D721Med (cell line): ENCODE measurements at regions not wholly inside any gene's neighbourhood (a gene's known extent, or its start where the extent isn't known, plus 50 kb on each side); places are given as distances from the start of the nearest gene placed in this dataset.

Experiments
- DNase-seq: peaks from one replicate; pipeline ENCODE4 v3.0.0; 2011; ENCODE audit warnings: low spot score; ENCODE audit not compliant: insufficient read length
- FAIRE-seq: peaks from 2 replicates; lab custom pipeline; 2011; peaks lifted over from hg19 to GRCh38; lab: Jason Lieb, UNC
- CTCF ChIP-seq: IDR thresholded peaks from 2 replicates; pipeline ENCODE4 v1.5.1; 2012; ENCODE audit warnings: mild to moderate bottlenecking, control low read depth; ENCODE audit not compliant: insufficient read depth; ENCODE audit errors: missing control alignments

- TF ChIP-seq CTCF, result no peak
- DNase-seq (no peak), FAIRE-seq (no peak)
Observed at GRCh38 chr1:224505454-224506093, 71.0 kb upstream of the WDR26 start.

DNA sequence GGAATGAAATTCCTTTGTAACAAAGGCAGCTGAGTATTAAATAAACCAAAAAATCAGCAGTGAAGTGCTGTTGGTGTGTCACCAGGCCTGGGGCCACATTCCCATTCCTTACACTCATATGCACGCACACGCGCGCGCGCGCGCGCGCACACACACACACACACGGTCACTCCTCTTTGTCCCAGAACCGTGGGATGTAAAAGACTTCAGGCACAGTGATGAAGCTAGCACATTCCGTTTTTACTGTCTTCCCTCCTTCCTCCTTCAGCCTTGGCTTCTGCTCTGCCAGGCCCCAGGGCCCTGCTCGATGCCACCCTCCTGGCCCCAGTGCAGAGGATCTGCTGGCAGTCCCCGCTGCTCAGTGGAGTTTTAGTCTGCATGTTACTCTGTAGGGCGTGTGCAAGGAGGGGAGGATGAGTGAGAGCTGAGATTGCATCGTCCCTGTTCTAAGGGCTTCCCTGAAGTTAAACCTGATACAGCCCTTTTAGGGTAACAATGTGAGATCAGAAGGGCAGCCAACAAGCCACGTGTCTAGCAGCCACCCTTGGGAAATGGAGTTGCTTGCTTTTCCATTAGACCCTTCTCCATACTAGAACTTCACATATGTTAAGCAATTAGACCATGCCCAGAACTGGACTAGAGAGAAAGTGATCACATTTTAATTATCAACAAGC lies 71.7 kb upstream of the WDR26 start:
- TF ChIP-seq CTCF, result no peak
- no peak for DNase-seq
- FAIRE-seq, result no peak

- no peak for TF ChIP-seq CTCF
- no peak for DNase-seq
- no peak for FAIRE-seq
Observed at GRCh38 chr1:224507771-224508523, 73.3 kb upstream of the WDR26 start.

GRCh38 chr1:224509907-224510306 lies 75.3 kb upstream of the WDR26 start:
- DNase-seq (no peak), FAIRE-seq (no peak)
- no peak for TF ChIP-seq CTCF

GRCh38 chr1:224510880-224511645 lies 76.5 kb upstream of the WDR26 start:
- TF ChIP-seq CTCF, result no peak
- no peak for DNase-seq
- FAIRE-seq, result no peak

- DNase-seq (no peak), FAIRE-seq (no peak)
- no peak for TF ChIP-seq CTCF
Observed at GRCh38 chr1:224512600-224513151, 78.1 kb upstream of the WDR26 start.
